DND-41 (cell line): ENCODE measurements at regions not wholly inside any gene's neighbourhood (a gene's known extent, or its start where the extent isn't known, plus 50 kb on each side); places are given as distances from the start of the nearest gene placed in this dataset.

Source experiments
- ATAC-seq: fragments of 200-7000 bp; cut with Tn5 transposase; 3 replicates; pipeline ENCODE4 v1.9.1; 2021; ENCODE audit warnings: low read depth; ENCODE audit not compliant: insufficient read depth
- DNase-seq: peaks from one replicate; pipeline ENCODE4 v3.0.0-alpha.2; 2020
- H2AFZ ChIP-seq: 2 replicates; pipeline ENCODE4 v1.6.0; 2012; ENCODE audit warnings: low read depth, low read length
- H3K27ac ChIP-seq: 2 replicates; pipeline ENCODE4 v1.5.1; 2012; ENCODE audit warnings: low read length, inconsistent platforms
- H3K27me3 ChIP-seq: fragments of 200-600 bp; sonication (generic); 2 replicates; pipeline ENCODE4 v1.6.0; 2012; ENCODE audit warnings: low read length, mild to moderate bottlenecking, inconsistent platforms; ENCODE audit not compliant: insufficient read depth, poor library complexity
- H3K36me3 ChIP-seq: 2 replicates; pipeline ENCODE4 v1.5.1; 2012; ENCODE audit warnings: low read length, inconsistent platforms; ENCODE audit not compliant: insufficient read depth
- H3K4me1 ChIP-seq: 2 replicates; pipeline ENCODE4 v1.5.1; 2012; ENCODE audit warnings: mild to moderate bottlenecking, low read length; ENCODE audit not compliant: insufficient read depth
- H3K4me2 ChIP-seq: 2 replicates; pipeline ENCODE4 v1.6.0; 2012; ENCODE audit warnings: mild to moderate bottlenecking, moderate library complexity, low read length, inconsistent platforms; ENCODE audit not compliant: insufficient read depth
- H3K4me3 ChIP-seq, 2 experiments: fragments of 200-600 bp in 1 of 2; shearing (Covaris generic) in 1 of 2; 2 replicates each; pipeline ENCODE4 v1.5.1; 2012 to 2016; ENCODE audit warnings: inconsistent platforms in 2 of 2, low read length in 2 of 2, mild to moderate bottlenecking in 2 of 2, low read depth in 1 of 2, moderate library complexity in 1 of 2
- H3K79me2 ChIP-seq: 2 replicates; pipeline ENCODE4 v1.6.0; 2012; ENCODE audit warnings: low read length, inconsistent platforms; ENCODE audit not compliant: insufficient read depth
- H3K9ac ChIP-seq: 2 replicates; pipeline ENCODE4 v1.6.0; 2012; ENCODE audit warnings: low read depth, mild to moderate bottlenecking, inconsistent platforms, low read length, moderate library complexity
- H3K9me3 ChIP-seq: 2 replicates; pipeline ENCODE4 v1.5.1; 2012; ENCODE audit warnings: low read length, moderate library complexity, mild to moderate bottlenecking, inconsistent platforms; ENCODE audit not compliant: insufficient read depth, severe bottlenecking
- H4K20me1 ChIP-seq: 2 replicates; pipeline ENCODE4 v1.6.0; 2012; ENCODE audit warnings: low read length; ENCODE audit not compliant: insufficient read depth
- EZH2 ChIP-seq: IDR thresholded peaks from 3 replicates; pipeline ENCODE4 v1.6.1; 2012; ENCODE audit warnings: borderline replicate concordance, low read depth, mild to moderate bottlenecking, moderate library complexity, low read length, inconsistent platforms; ENCODE audit not compliant: severe bottlenecking
- TF ChIP-seq, protein P1 (sequence below): IDR thresholded peaks from 2 replicates; pipeline ENCODE4 v1.5.1; 2012; ENCODE audit warnings: borderline replicate concordance, low read length, moderate library complexity, mild to moderate bottlenecking; ENCODE audit not compliant: poor library complexity, severe bottlenecking; ENCODE audit errors: extremely low read depth

DNA sequence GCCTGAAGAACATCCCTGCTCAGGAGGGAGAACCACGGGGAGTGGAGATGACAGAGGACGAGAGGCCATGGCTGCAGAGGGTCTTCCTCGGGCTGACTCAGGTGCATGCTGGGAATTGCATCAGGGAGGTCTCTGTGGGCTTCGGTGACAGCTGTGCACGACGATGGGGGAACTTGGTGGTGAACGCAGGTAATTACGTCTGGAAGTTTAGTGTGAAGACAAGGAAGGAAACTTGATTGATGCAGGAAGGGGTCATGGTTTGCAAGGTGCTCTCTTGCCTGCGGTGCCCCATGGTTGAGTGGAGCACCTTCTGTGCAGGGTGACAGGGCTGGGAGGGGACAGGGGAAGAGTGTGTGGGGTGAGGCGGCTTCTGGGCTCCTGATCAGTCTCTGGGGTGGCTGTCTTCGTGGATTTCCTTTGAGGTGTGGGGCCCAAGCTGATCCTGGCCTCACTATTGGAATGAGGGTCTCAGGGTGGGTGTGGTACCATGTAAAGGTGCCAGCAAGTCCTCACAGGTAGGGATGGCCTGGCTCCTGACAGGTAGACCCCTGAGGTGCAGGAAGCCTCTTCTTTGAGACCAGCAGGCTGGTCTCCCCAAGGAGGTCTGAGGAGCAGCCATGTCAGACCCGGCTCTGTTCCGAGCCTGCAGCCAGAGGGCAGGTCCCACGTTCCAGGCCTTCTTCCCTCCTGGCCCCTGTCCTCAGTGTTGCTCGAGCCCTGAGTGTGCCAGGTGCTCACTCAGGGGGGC is 1020.1 kb downstream of the TBC1D22A start:
- ATAC-seq (no peak), DNase-seq (no peak)
- H3K9ac ChIP-seq = no peak overlapping the region
- H3K4me1 ChIP-seq = no peaks in the 10 kb centered on the region
- no peaks in the 10 kb centered on the region for H3K36me3 ChIP-seq
- no peak overlapping the region for H3K4me2 ChIP-seq
- H3K9me3 ChIP-seq = peaks cover 13% of the 10 kb centered on the region
- H3K79me2 ChIP-seq = no peaks in the 10 kb centered on the region
- H2AFZ ChIP-seq = no peak overlapping the region
- no peak overlapping the region for H3K27ac ChIP-seq
- no peaks in the 10 kb centered on the region for H3K27me3 ChIP-seq
- TF ChIP-seq EZH2 = no peak
- TF ChIP-seq, protein P1, sequence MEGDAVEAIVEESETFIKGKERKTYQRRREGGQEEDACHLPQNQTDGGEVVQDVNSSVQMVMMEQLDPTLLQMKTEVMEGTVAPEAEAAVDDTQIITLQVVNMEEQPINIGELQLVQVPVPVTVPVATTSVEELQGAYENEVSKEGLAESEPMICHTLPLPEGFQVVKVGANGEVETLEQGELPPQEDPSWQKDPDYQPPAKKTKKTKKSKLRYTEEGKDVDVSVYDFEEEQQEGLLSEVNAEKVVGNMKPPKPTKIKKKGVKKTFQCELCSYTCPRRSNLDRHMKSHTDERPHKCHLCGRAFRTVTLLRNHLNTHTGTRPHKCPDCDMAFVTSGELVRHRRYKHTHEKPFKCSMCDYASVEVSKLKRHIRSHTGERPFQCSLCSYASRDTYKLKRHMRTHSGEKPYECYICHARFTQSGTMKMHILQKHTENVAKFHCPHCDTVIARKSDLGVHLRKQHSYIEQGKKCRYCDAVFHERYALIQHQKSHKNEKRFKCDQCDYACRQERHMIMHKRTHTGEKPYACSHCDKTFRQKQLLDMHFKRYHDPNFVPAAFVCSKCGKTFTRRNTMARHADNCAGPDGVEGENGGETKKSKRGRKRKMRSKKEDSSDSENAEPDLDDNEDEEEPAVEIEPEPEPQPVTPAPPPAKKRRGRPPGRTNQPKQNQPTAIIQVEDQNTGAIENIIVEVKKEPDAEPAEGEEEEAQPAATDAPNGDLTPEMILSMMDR = no peak
- H4K20me1 ChIP-seq = no peaks in the 10 kb centered on the region
- H3K4me3 ChIP-seq = no peak overlapping the region

- Histone ChIP-seq H3K27ac (no peak overlapping the region), H3K4me3 (no peak overlapping the region), H3K27me3 (no peaks in the 10 kb centered on the region), H3K36me3 (no peaks in the 10 kb centered on the region), H4K20me1 (no peaks in the 10 kb centered on the region), H3K4me1 (no peaks in the 10 kb centered on the region), H2AFZ (no peak overlapping the region), H3K79me2 (no peaks in the 10 kb centered on the region), H3K9me3 (peaks cover 13% of the 10 kb centered on the region), H3K9ac (no peak overlapping the region), H3K4me2 (no peak overlapping the region)
- ATAC-seq = no peak
- no peak for DNase-seq
- TF ChIP-seq, protein P1 = no peak
- TF ChIP-seq EZH2 = no peak
Observed at GRCh38 chr22:47781427-47782111, 1019.1 kb downstream of the TBC1D22A start.

DNA sequence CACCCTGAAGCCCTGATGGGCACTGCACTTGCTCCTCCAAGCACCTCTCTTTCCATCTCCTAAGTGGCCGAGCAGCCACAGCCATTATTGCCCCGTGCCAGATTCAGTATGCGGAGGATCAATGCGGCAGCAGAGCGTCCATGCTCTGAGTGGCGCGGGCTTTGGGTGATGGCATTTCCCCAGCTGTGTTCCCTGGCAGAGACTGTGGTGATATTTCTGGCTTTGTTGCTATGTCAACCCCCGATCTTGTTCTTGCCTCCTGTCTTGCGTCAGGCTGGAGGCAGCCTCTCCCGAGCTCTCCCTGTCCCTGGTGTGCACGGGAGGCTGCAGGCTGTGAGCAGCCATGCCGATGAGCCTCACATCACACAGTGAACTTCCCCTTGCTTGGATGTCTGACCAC is 1018.6 kb downstream of the TBC1D22A start:
- no peak overlapping the region for H3K4me2 ChIP-seq
- no peak overlapping the region for H3K4me3 ChIP-seq
- no peaks in the 10 kb centered on the region for H3K27me3 ChIP-seq
- no peaks in the 10 kb centered on the region for H3K36me3 ChIP-seq
- TF ChIP-seq EZH2 = no peak
- TF ChIP-seq, protein P1 = no peak
- H2AFZ ChIP-seq = no peak overlapping the region
- no peaks in the 10 kb centered on the region for H3K4me1 ChIP-seq
- H4K20me1 ChIP-seq = no peaks in the 10 kb centered on the region
- no peak overlapping the region for H3K9ac ChIP-seq
- ATAC-seq (no peak), DNase-seq (no peak)
- no peaks in the 10 kb centered on the region for H3K79me2 ChIP-seq
- peaks cover 11% of the 10 kb centered on the region for H3K9me3 ChIP-seq
- H3K27ac ChIP-seq = no peak overlapping the region
